ENCODE measurements at regions not wholly inside any gene's neighbourhood (a gene's known extent, or its start where the extent isn't known, plus 50 kb on each side); places are given as distances from the start of the nearest gene placed in this dataset.

- no peak for TF ChIP-seq POLR2A (IDR thresholded peaks at IDR 0.05; ENCODE audit: low read depth, low read length)
- no peak for TF ChIP-seq TAF1 (IDR thresholded peaks at IDR 0.05; ENCODE audit: borderline replicate concordance, low read depth, low read length)
These were observed 208.9 kb downstream of the SPATA18 start for GRCh38 chr4:52259978-52260377.
